Keratinocyte (primary cell): ENCODE measurements at regions not wholly inside any gene's neighbourhood (a gene's known extent, or its start where the extent isn't known, plus 50 kb on each side); places are given as distances from the start of the nearest gene placed in this dataset.

ENCODE experiments used
- DNase-seq: peaks from one replicate; pipeline ENCODE4 v3.0.0-alpha.2; 2011; ENCODE audit warnings: low read depth, missing footprints, low spot score
- FAIRE-seq: peaks from 2 replicates; lab custom pipeline; 2011; peaks lifted over from hg19 to GRCh38; lab: Jason Lieb, UNC
- H2AFZ ChIP-seq: 2 replicates; pipeline ENCODE4 v1.6.0; 2012; ENCODE audit warnings: low read length, control low read depth, inconsistent platforms; ENCODE audit not compliant: control insufficient read depth
- H3K27ac ChIP-seq: 2 replicates; pipeline ENCODE4 v1.5.1; 2011; ENCODE audit warnings: low read length; ENCODE audit not compliant: control insufficient read depth, insufficient read depth
- H3K27me3 ChIP-seq: 3 replicates; pipeline ENCODE4 v1.6.0; 2011; ENCODE audit warnings: low read length; ENCODE audit not compliant: control insufficient read depth, insufficient read depth; ENCODE audit errors: extremely low read depth
- H3K36me3 ChIP-seq, 2 experiments: 2 replicates in 1 of 2; 3 replicates in 1 of 2; pipeline ENCODE4 v1.5.1; 2011; ENCODE audit warnings: low read length in 2 of 2, mild to moderate bottlenecking in 1 of 2; ENCODE audit not compliant: control insufficient read depth in 2 of 2, insufficient read depth in 2 of 2; ENCODE audit errors: extremely low read depth in 1 of 2
- H3K4me1 ChIP-seq: 3 replicates; pipeline ENCODE4 v1.5.1; 2011; ENCODE audit warnings: low read length; ENCODE audit not compliant: control insufficient read depth, insufficient read depth; ENCODE audit errors: extremely low read depth
- H3K4me2 ChIP-seq: 3 replicates; pipeline ENCODE4 v1.6.0; 2011; ENCODE audit warnings: low read depth, low read length; ENCODE audit not compliant: control insufficient read depth, insufficient read depth; ENCODE audit errors: extremely low read depth
- H3K4me3 ChIP-seq, 3 experiments: fragments of 200-600 bp in 1 of 3; sonication (generic) in 1 of 3; 2 replicates in 2 of 3; 3 replicates in 1 of 3; pipeline ENCODE4 v1.5.1; 2011 to 2016; ENCODE audit warnings: low read length in 3 of 3, mild to moderate bottlenecking in 3 of 3, control low read depth in 2 of 3, inconsistent platforms in 1 of 3, low read depth in 1 of 3, mixed read lengths in 1 of 3, mixed run types in 1 of 3, moderate library complexity in 1 of 3; ENCODE audit not compliant: control insufficient read depth in 2 of 3, insufficient read depth in 2 of 3; ENCODE audit errors: extremely low read depth in 1 of 3
- H3K79me2 ChIP-seq: 2 replicates; pipeline ENCODE4 v1.6.0; 2012; ENCODE audit warnings: low read length; ENCODE audit not compliant: control insufficient read depth, insufficient read depth
- H3K9ac ChIP-seq: 3 replicates; pipeline ENCODE4 v1.6.0; 2011; ENCODE audit warnings: low read length; ENCODE audit not compliant: control insufficient read depth, insufficient read depth; ENCODE audit errors: extremely low read depth
- H3K9me1 ChIP-seq: 3 replicates; pipeline ENCODE4 v1.6.0; 2011; ENCODE audit warnings: low read length; ENCODE audit not compliant: control insufficient read depth, insufficient read depth; ENCODE audit errors: extremely low read depth
- H3K9me3 ChIP-seq: 2 replicates; pipeline ENCODE4 v1.5.1; 2012; ENCODE audit warnings: low read depth, low read length; ENCODE audit not compliant: control insufficient read depth
- H4K20me1 ChIP-seq: 3 replicates; pipeline ENCODE4 v1.6.0; 2011; ENCODE audit warnings: low read length; ENCODE audit not compliant: control insufficient read depth, insufficient read depth; ENCODE audit errors: extremely low read depth
- EZH2 ChIP-seq: IDR thresholded peaks from one replicate; pipeline ENCODE4 v1.6.1; 2012; ENCODE audit warnings: inconsistent platforms, mild to moderate bottlenecking, low read length, moderate library complexity
- dilution Hi-C: fragments of 300-500 bp; cut with MboI; formaldehyde crosslinking; loops from one replicate; pipeline ENCODE4 v1.7.0; 2020; ENCODE audit warnings: low sequenced_read_pairs; ENCODE audit not compliant: extremely low pct_ligation_motif_present
- TF ChIP-seq, protein P1 (sequence below), 3 experiments: IDR thresholded peaks in 1 of 3; conservative IDR thresholded peaks in 1 of 3; optimal IDR thresholded peaks in 1 of 3; 2 replicates in 2 of 3; 3 replicates in 1 of 3; pipeline versions ENCODE3 to v1.5.1; 2011; ENCODE audit warnings: low read length in 3 of 3, mild to moderate bottlenecking in 3 of 3, moderate library complexity in 2 of 3, control low read depth in 1 of 3, inconsistent platforms in 1 of 3; ENCODE audit not compliant: insufficient read depth in 2 of 3; ENCODE audit errors: extremely low read depth in 1 of 3

DNA sequence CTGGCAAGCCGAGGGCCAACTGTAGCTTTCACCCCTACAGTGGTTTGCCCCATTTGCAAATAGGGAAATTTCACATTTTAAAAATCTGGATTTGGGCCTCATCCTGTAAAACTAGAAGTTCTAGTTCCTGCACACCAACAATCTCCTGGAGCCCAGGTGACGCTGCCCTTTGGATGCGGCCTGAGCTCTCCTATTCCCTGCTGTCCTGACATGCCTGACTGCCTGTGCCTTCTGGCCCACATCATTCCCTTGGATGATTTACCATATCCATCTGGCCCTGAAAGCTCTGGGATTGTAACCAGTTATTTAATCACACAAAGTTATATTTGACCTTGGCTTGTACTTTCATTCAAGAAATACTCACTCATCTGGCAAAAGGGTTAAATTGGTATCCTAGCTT is 272.3 kb downstream of the ARRDC4 start:
- DNase-seq = no peak
- Histone ChIP-seq H3K27me3 (no peaks in the 10 kb centered on the region), H3K36me3 (no peaks in the 10 kb centered on the region), H3K9me1 (no peaks in the 10 kb centered on the region), H3K27ac (no peak overlapping the region), H4K20me1 (no peaks in the 10 kb centered on the region), H3K4me3 (no peak overlapping the region), H3K9me3 (no peaks in the 10 kb centered on the region), H3K4me2 (no peak overlapping the region), H3K9ac (no peak overlapping the region), H3K79me2 (no peaks in the 10 kb centered on the region), H2AFZ (no peak overlapping the region), H3K4me1 (peaks cover 10% of the 10 kb centered on the region)
- no peak for FAIRE-seq
- no peak for TF ChIP-seq EZH2
- TF ChIP-seq, protein P1, sequence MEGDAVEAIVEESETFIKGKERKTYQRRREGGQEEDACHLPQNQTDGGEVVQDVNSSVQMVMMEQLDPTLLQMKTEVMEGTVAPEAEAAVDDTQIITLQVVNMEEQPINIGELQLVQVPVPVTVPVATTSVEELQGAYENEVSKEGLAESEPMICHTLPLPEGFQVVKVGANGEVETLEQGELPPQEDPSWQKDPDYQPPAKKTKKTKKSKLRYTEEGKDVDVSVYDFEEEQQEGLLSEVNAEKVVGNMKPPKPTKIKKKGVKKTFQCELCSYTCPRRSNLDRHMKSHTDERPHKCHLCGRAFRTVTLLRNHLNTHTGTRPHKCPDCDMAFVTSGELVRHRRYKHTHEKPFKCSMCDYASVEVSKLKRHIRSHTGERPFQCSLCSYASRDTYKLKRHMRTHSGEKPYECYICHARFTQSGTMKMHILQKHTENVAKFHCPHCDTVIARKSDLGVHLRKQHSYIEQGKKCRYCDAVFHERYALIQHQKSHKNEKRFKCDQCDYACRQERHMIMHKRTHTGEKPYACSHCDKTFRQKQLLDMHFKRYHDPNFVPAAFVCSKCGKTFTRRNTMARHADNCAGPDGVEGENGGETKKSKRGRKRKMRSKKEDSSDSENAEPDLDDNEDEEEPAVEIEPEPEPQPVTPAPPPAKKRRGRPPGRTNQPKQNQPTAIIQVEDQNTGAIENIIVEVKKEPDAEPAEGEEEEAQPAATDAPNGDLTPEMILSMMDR (optimal IDR thresholded peaks at IDR 0.05 in 1 of 3, IDR thresholded peaks at IDR 0.05 in 1 of 3, conservative IDR thresholded peaks at IDR 0.05 in 1 of 3; ENCODE audit: extremely low read depth in 1 of 3, insufficient read depth in 2 of 3, low read length in 3 of 3) = no peak
- dilution Hi-C loops = no loop called here

DNA sequence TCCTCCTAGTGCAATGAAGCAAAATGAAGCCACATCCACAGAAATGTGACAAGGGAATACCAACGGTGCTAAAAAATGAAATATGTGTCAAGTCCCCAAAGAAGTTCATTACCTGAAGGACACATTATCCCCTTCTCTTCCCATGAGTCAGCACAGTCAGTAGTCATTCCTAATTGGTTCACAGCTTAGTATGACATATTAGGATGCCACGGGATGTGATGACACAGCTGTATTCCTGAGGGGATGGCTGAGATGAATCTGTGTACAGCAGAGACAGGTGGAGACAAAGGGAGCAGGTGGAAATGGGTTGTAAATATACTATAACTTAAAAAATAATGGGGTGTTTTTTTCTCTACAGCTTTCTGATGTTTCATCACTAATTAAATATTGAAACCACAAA is 273.4 kb downstream of the ARRDC4 start:
- H3K4me1 ChIP-seq = peaks cover 10% of the 10 kb centered on the region
- TF ChIP-seq, protein P1 (optimal IDR thresholded peaks at IDR 0.05 in 1 of 3, IDR thresholded peaks at IDR 0.05 in 1 of 3, conservative IDR thresholded peaks at IDR 0.05 in 1 of 3; ENCODE audit: extremely low read depth in 1 of 3, insufficient read depth in 2 of 3, low read length in 3 of 3) = no peak
- no peak for TF ChIP-seq EZH2
- DNase-seq (no peak), FAIRE-seq (no peak)
- no peaks in the 10 kb centered on the region for H3K27me3 ChIP-seq
- no peaks in the 10 kb centered on the region for H3K9me1 ChIP-seq
- H3K79me2 ChIP-seq = no peaks in the 10 kb centered on the region
- H3K4me2 ChIP-seq = no peak overlapping the region
- H3K27ac ChIP-seq = no peak overlapping the region
- no peak overlapping the region for H2AFZ ChIP-seq
- H3K9ac ChIP-seq = no peak overlapping the region
- no peaks in the 10 kb centered on the region for H4K20me1 ChIP-seq
- no peak overlapping the region for H3K4me3 ChIP-seq
- H3K36me3 ChIP-seq = no peaks in the 10 kb centered on the region
- no peaks in the 10 kb centered on the region for H3K9me3 ChIP-seq
- dilution Hi-C loops = no loop called here
